Astrocyte (in vitro differentiated cells and primary cell): ENCODE measurements at regions not wholly inside any gene's neighbourhood (a gene's known extent, or its start where the extent isn't known, plus 50 kb on each side); places are given as distances from the start of the nearest gene placed in this dataset.

Experiments used
- CTCF ChIP-seq: IDR thresholded peaks from 2 replicates; pipeline ENCODE4 v1.5.1; 2011; ENCODE audit warnings: low read depth, mild to moderate bottlenecking, inconsistent platforms, low read length, moderate library complexity; ENCODE audit not compliant: insufficient read depth
- EZH2 ChIP-seq: IDR thresholded peaks from 2 replicates; pipeline ENCODE4 v1.6.1; 2012; ENCODE audit warnings: mild to moderate bottlenecking, low read length, inconsistent platforms; ENCODE audit not compliant: insufficient read depth

DNA sequence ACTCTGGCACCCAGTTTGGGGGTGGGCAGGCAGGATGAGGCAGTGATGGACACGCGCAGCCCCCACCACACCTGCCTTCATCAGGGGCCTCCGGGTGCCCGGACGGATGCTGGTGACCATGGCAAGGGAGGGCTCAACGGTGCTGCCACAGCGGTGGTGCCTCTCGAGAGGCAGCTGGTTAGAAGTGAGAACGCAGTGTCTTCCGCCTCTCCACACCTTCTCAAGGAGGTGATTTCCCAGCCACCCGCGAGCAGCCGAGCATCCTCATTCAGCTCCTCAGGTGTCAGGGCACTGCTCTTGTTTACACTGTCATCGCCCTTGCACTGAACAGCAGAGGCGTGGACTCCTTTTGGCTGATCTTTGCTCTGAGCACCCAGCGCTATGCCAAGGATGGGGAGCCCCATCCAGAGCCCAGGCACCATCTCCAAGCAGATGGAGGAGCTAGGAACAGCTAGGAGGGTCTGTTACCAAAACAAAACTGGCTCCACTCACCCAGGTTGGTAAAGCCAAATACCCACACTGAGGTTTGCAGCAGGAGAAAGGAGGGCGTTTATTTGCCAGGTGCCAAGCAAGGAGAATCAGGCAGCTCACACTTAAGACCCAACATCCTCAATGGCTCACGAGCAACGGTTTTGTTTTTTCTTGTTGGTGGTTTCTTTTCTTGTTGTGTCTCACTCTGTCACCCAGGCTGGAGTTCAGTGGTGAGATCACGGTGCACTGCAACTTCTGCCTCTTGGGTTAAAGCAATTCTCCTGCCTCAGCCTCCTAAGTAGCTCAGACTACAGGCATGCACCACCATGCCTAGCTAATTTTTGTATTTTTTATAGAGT, 174.3 kb upstream of the TNRC6C start:
- TF ChIP-seq CTCF (no peak), EZH2 (no peak)
